GM12878 (cell line): ENCODE measurements at regions not wholly inside any gene's neighbourhood (a gene's known extent, or its start where the extent isn't known, plus 50 kb on each side); places are given as distances from the start of the nearest gene placed in this dataset.

Experiments
- ATAC-seq: fragments of 200-7000 bp; cut with Tn5 transposase; 3 replicates; pipeline ENCODE4 v1.9.1; 2020; ENCODE audit warnings: mild to moderate bottlenecking, moderate library complexity
- BruUV-seq: library from RNA; stranded (reverse); fragments of 400-500 nt; replicated peaks from 2 replicates; lab custom pipeline; 2021; lab: Mats Ljungman, UMichigan
- CTCF ChIA-PET: fragments of 300-600 bp; sonication (Branson Sonifier 250); formaldehyde crosslinking; extraction: SDS; loops from one replicate; lab custom pipeline; 2021; ENCODE audit warnings: inconsistent platforms; lab: Yijun Ruan, JAX
- POLR2A ChIA-PET: fragments of 350-600 bp; formaldehyde crosslinking; extraction: SDS; loops from one replicate; lab custom pipeline; 2021; ENCODE audit warnings: inconsistent platforms; lab: Charles Lee
- RAD21 ChIA-PET: fragments of 300-600 bp; sonication (Branson Sonifier 250); formaldehyde crosslinking; loops from one replicate; lab custom pipeline; 2023; ENCODE audit warnings: antibody characterized with exemption; ENCODE audit not compliant: unreplicated experiment; lab: Charles Lee
- SMC1A ChIA-PET: fragments of 300-600 bp; sonication (Branson Sonifier 250); formaldehyde crosslinking; loops from one replicate; lab custom pipeline; 2023; ENCODE audit not compliant: unreplicated experiment, uncharacterized antibody; lab: Charles Lee
- DNase-seq: peaks from one replicate; pipeline ENCODE4 v3.0.0-alpha.2; 2011; ENCODE audit warnings: low read depth, low spot score
- FAIRE-seq: peaks from 3 replicates; lab custom pipeline; 2011; peaks lifted over from hg19 to GRCh38; lab: Jason Lieb, UNC
- H2AFZ ChIP-seq: 2 replicates; pipeline ENCODE4 v1.6.0; 2011; ENCODE audit warnings: low read depth, low read length, control low read depth; ENCODE audit not compliant: control insufficient read depth
- H3K27ac ChIP-seq: 2 replicates; pipeline ENCODE4 v1.5.1; 2011; ENCODE audit warnings: control low read depth; ENCODE audit not compliant: control insufficient read depth, insufficient read depth
- H3K27me3 ChIP-seq, 2 experiments: replicated peaks in 1 of 2; 2 replicates each; pipeline versions ENCODE4 v1.6.0 to v1.6.1; 2011; ENCODE audit warnings: low read length in 1 of 2; ENCODE audit not compliant: control insufficient read depth in 2 of 2, insufficient read depth in 2 of 2
- H3K36me3 ChIP-seq, 2 experiments: 2 replicates each; pipeline ENCODE4 v1.5.1; 2011; ENCODE audit warnings: low read length in 1 of 2; ENCODE audit not compliant: control insufficient read depth in 2 of 2, insufficient read depth in 2 of 2
- H3K4me1 ChIP-seq: 2 replicates; pipeline ENCODE4 v1.6.1; 2011; ENCODE audit warnings: mild to moderate bottlenecking, low read length, moderate library complexity, mixed read lengths; ENCODE audit not compliant: control insufficient read depth, insufficient read depth
- H3K4me2 ChIP-seq: 2 replicates; pipeline ENCODE4 v1.6.0; 2011; ENCODE audit warnings: control low read depth; ENCODE audit not compliant: control insufficient read depth, insufficient read depth
- H3K4me3 ChIP-seq: fragments of 200-600 bp; sonication (generic); 2 replicates; pipeline ENCODE4 v1.5.1; 2016
- H3K79me2 ChIP-seq: 2 replicates; pipeline ENCODE4 v1.6.0; 2011; ENCODE audit warnings: low read length; ENCODE audit not compliant: control insufficient read depth, insufficient read depth
- H3K9ac ChIP-seq: 2 replicates; pipeline ENCODE4 v1.8.0; 2011; ENCODE audit warnings: low read length, control low read depth, mixed read lengths; ENCODE audit not compliant: control insufficient read depth, insufficient read depth
- H3K9me3 ChIP-seq: replicated peaks from 3 replicates; pipeline ENCODE4 v1.5.1; 2011; ENCODE audit warnings: mild to moderate bottlenecking, low read length; ENCODE audit not compliant: control insufficient read depth, insufficient read depth
- H4K20me1 ChIP-seq: 2 replicates; pipeline ENCODE4 v1.6.0; 2011; ENCODE audit not compliant: control insufficient read depth, insufficient read depth
- GATAD2B ChIP-seq: fragments of 450-650 bp; conservative IDR thresholded peaks from 2 replicates; pipeline ENCODE4 v1.6.1; 2017; ENCODE audit warnings: low read depth, mild to moderate bottlenecking, moderate library complexity
- KAT2A ChIP-seq: conservative IDR thresholded peaks from 2 replicates; pipeline ENCODE4 v1.6.1; 2011; ENCODE audit warnings: low read depth, low read length; ENCODE audit not compliant: control insufficient read depth
- NR2C2 ChIP-seq: IDR thresholded peaks from 2 replicates; pipeline ENCODE4 v1.6.1; 2011; ENCODE audit warnings: borderline replicate concordance, low read depth; ENCODE audit not compliant: control insufficient read depth, insufficient read length
- NRF1 ChIP-seq: conservative IDR thresholded peaks from 2 replicates; pipeline ENCODE4 v1.6.1; 2011; ENCODE audit warnings: mild to moderate bottlenecking, low read depth, low read length, improper control_type of control experiment
- RB1 ChIP-seq: fragments of 450-650 bp; formaldehyde crosslinking; IDR thresholded peaks from 2 replicates; pipeline ENCODE4 v1.6.1; 2017; ENCODE audit warnings: mild to moderate bottlenecking, borderline replicate concordance
- RUNX3 ChIP-seq: IDR thresholded peaks from 2 replicates; pipeline ENCODE4 v1.6.1; 2012; ENCODE audit warnings: low read length, inconsistent platforms
- STAT3 ChIP-seq: IDR thresholded peaks from 2 replicates; pipeline ENCODE4 v1.6.1; 2011; ENCODE audit warnings: low read depth, low read length, improper control_type of control experiment
- TBL1XR1 ChIP-seq: IDR thresholded peaks from 2 replicates; pipeline ENCODE4 v1.6.1; 2012; ENCODE audit warnings: low read depth, low read length, improper control_type of control experiment
- ZBTB40 ChIP-seq: fragments of 450-650 bp; IDR thresholded peaks from 2 replicates; pipeline ENCODE4 v1.6.1; 2016; ENCODE audit warnings: mild to moderate bottlenecking, moderate library complexity, borderline replicate concordance
- WGBS: methylation state at CpG from one replicate; pipeline ENCODE4 v1.1.6; 2016; ENCODE audit warnings: low lambda C conversion rate; ENCODE audit not compliant: insufficient replicate concordance, insufficient coverage; ENCODE audit errors: missing lambda C conversion rate; 5-methylcytosine and 5-hydroxymethylcytosine counted together
- in situ Hi-C: fragments of 300-500 bp; cut with MboI; formaldehyde crosslinking; loops from 9 replicates; pipeline ENCODE4 v1.14.3; 2018; ENCODE audit warnings: mixed read lengths
- intact Hi-C: fragments of 100-400 bp; cut with micrococcal nuclease; formaldehyde crosslinking; loops from one replicate; pipeline ENCODE4 v1.14.2; 2022; ENCODE audit not compliant: unreplicated experiment
- TF ChIP-seq, protein P1 (sequence below): IDR thresholded peaks from 2 replicates; pipeline ENCODE4 v1.6.1; 2011; ENCODE audit warnings: mild to moderate bottlenecking, low read depth, low read length, moderate library complexity; ENCODE audit not compliant: insufficient replicate concordance
- TF ChIP-seq, protein P2 (sequence below): IDR thresholded peaks from 2 replicates; pipeline ENCODE4 v1.6.1; 2012; ENCODE audit warnings: low read depth, low read length, improper control_type of control experiment

DNA sequence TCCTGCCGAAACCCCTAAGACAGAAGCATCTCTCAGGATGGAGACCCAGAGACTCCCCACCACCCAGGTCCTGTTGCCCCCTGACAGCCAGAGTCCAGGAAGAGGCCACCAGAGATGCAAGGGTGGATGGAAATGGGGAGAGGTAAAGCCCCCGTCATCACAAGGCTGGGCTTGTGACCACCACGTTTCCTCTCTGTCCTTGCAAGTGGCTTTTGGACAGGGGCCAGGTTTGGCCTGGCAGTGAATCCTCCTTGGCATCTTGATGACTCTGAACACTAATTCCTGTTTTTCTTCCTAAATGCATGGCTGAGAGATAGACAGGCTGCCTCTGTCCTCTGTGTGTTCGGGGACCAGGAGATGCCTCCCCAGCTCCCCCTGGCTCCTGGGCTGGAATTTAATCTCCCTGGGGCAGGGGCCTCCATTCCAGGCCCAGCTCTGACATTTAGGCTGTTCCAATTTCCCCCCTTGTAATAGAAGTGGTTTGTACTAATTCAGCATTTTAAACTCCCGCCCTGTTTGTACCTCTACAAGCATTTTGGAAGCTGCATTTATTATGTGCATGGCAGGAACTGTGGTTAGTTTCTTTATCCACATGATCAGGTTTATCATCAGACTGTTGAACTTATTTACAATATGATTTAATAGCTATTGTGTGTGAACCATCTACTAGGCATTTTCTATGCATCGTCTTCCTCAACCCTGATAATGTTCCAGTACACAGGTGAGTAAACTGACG, 116.1 kb upstream of the IRX6 start:
- Histone ChIP-seq H3K79me2 (no peaks in the 10 kb centered on the region), H3K4me2 (no peak overlapping the region), H4K20me1 (no peaks in the 10 kb centered on the region), H3K9me3 (no peaks in the 10 kb centered on the region), H2AFZ (no peak overlapping the region), H3K4me3 (no peak overlapping the region), H3K9ac (no peak overlapping the region), H3K27ac (no peak overlapping the region), H3K36me3 (no peaks in the 10 kb centered on the region), H3K4me1 (no peaks in the 10 kb centered on the region), H3K27me3 (no peaks in the 10 kb centered on the region)
- intact Hi-C loops: no loop called here
- ATAC-seq: no peak
- ChIA-PET CTCF (no interaction called here), POLR2A (no interaction called here), RAD21 (no interaction called here), SMC1A (no interaction called here)
- DNase-seq: no peak
- no peak for FAIRE-seq
- no TSS peak for BruUV-seq
- 16% methylated on average over 7 of the region's 7 CpGs for WGBS
- in situ Hi-C loops: no loop called here
- TF ChIP-seq TBL1XR1: no peak
- no peak for TF ChIP-seq GATAD2B
- TF ChIP-seq, protein P1, sequence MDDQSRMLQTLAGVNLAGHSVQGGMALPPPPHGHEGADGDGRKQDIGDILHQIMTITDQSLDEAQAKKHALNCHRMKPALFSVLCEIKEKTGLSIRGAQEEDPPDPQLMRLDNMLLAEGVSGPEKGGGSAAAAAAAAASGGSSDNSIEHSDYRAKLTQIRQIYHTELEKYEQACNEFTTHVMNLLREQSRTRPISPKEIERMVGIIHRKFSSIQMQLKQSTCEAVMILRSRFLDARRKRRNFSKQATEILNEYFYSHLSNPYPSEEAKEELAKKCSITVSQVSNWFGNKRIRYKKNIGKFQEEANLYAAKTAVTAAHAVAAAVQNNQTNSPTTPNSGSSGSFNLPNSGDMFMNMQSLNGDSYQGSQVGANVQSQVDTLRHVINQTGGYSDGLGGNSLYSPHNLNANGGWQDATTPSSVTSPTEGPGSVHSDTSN: no peak
- TF ChIP-seq, protein P2, sequence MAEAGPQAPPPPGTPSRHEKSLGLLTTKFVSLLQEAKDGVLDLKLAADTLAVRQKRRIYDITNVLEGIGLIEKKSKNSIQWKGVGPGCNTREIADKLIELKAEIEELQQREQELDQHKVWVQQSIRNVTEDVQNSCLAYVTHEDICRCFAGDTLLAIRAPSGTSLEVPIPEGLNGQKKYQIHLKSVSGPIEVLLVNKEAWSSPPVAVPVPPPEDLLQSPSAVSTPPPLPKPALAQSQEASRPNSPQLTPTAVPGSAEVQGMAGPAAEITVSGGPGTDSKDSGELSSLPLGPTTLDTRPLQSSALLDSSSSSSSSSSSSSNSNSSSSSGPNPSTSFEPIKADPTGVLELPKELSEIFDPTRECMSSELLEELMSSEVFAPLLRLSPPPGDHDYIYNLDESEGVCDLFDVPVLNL: no peak

- Histone ChIP-seq H3K9ac (no peak overlapping the region), H3K27me3 (no peaks in the 10 kb centered on the region), H3K27ac (no peak overlapping the region), H4K20me1 (no peaks in the 10 kb centered on the region), H3K4me3 (no peak overlapping the region), H3K4me1 (no peaks in the 10 kb centered on the region), H3K9me3 (no peaks in the 10 kb centered on the region), H3K79me2 (no peaks in the 10 kb centered on the region), H3K4me2 (no peak overlapping the region), H2AFZ (no peak overlapping the region), H3K36me3 (no peaks in the 10 kb centered on the region)
- intact Hi-C loops: no loop called here
- DNase-seq (no peak), FAIRE-seq (no peak), ATAC-seq (no peak)
- in situ Hi-C loops: no loop called here
- WGBS: 40% methylated on average over 6 of the region's 6 CpGs
- BruUV-seq: no TSS peak
- RAD21 ChIA-PET: no interaction called here
- CTCF ChIA-PET: no interaction called here
- SMC1A ChIA-PET: interaction anchor here (0.5 kb wide), 1 partner anchor 915 kb away, joined by 3 read pairs; no protein-coding TSS in a partner anchor
- TF ChIP-seq NR2C2 (no peak), RB1 (no peak), ZBTB40 (0 out of 2 replicates have a peak, but pooled peaks have one; percentile 19), STAT3 (no peak), RUNX3 (no peak), KAT2A (no peak), NRF1 (no peak)
- POLR2A ChIA-PET: no interaction called here
These were observed 114.4 kb upstream of the IRX6 start for GRCh38 chr16:55209626-55210025.
